H1 (cell line): ENCODE measurements at regions not wholly inside any gene's neighbourhood (a gene's known extent, or its start where the extent isn't known, plus 50 kb on each side); places are given as distances from the start of the nearest gene placed in this dataset.

Experiments
- CTCF ChIA-PET: fragments of 300-600 bp; sonication (Branson Sonifier 250); formaldehyde crosslinking; loops from one replicate; lab custom pipeline; 2021; ENCODE audit not compliant: partially characterized antibody; lab: Charles Lee
- POLR2A ChIA-PET: fragments of 300-600 bp; sonication (Branson Sonifier 250); formaldehyde crosslinking; loops from one replicate; lab custom pipeline; 2021; ENCODE audit warnings: inconsistent platforms; ENCODE audit not compliant: partially characterized antibody; lab: Charles Lee
- DNase-seq, 2 experiments: peaks; one replicate each; pipeline versions ENCODE4 v3.0.0 to v3.0.0-alpha.2; 2010 to 2022; ENCODE audit warnings: low spot score in 2 of 2, low read depth in 1 of 2, mixed read lengths in 1 of 2
- FAIRE-seq: peaks from 2 replicates; lab custom pipeline; 2011; peaks lifted over from hg19 to GRCh38; lab: Jason Lieb, UNC
- H2AFZ ChIP-seq: 2 replicates; pipeline ENCODE4 v1.8.1; 2012; ENCODE audit warnings: low read length, inconsistent platforms
- H2AK5ac ChIP-seq: 2 replicates; pipeline ENCODE4 v1.6.1; 2013; ENCODE audit warnings: low read depth, low read length
- H2BK120ac ChIP-seq: replicated peaks from 2 replicates; pipeline ENCODE3; 2013; ENCODE audit warnings: low read depth, low read length, inconsistent platforms
- H2BK12ac ChIP-seq: 2 replicates; pipeline ENCODE4 v1.6.1; 2013; ENCODE audit warnings: low read depth, low read length
- H2BK15ac ChIP-seq: 2 replicates; pipeline ENCODE4 v1.6.1; 2013; ENCODE audit warnings: low read length
- H2BK20ac ChIP-seq: 2 replicates; pipeline ENCODE4 v1.6.1; 2013; ENCODE audit warnings: low read length
- H2BK5ac ChIP-seq: 2 replicates; pipeline ENCODE4 v1.6.1; 2013; ENCODE audit warnings: low read depth, low read length
- H3K14ac ChIP-seq: 2 replicates; pipeline ENCODE4 v1.6.1; 2013; ENCODE audit warnings: inconsistent platforms; ENCODE audit not compliant: insufficient read length
- H3K18ac ChIP-seq: 2 replicates; pipeline ENCODE4 v1.6.1; 2013; ENCODE audit warnings: low read length; ENCODE audit errors: extremely low read depth
- H3K23ac ChIP-seq: 2 replicates; pipeline ENCODE4 v1.6.1; 2013; ENCODE audit warnings: inconsistent platforms; ENCODE audit not compliant: insufficient read length
- H3K23me2 ChIP-seq: 2 replicates; pipeline ENCODE4 v1.6.1; 2013; ENCODE audit warnings: low read depth, low read length
- H3K27ac ChIP-seq: 2 replicates; pipeline ENCODE4 v1.6.1; 2011; ENCODE audit warnings: low read depth, low read length, inconsistent platforms
- H3K27me3 ChIP-seq, 4 experiments: replicated peaks in 1 of 4; 1 replicate in 1 of 4; 2 replicates in 3 of 4; pipeline versions ENCODE4 v1.6.1 to v1.8.1; 2011 to 2013; ENCODE audit warnings: low read length in 3 of 4, mild to moderate bottlenecking in 3 of 4, inconsistent platforms in 2 of 4, mixed read lengths in 2 of 4, moderate library complexity in 1 of 4; ENCODE audit not compliant: control insufficient read depth in 3 of 4, insufficient read depth in 3 of 4; ENCODE audit errors: extremely low read depth in 1 of 4
- H3K36me3 ChIP-seq, 4 experiments: 2 replicates each; pipeline versions ENCODE4 v1.6.1 to v1.8.1; 2011 to 2013; ENCODE audit warnings: mild to moderate bottlenecking in 4 of 4, low read length in 3 of 4, moderate library complexity in 2 of 4, control low read depth in 1 of 4, inconsistent platforms in 1 of 4; ENCODE audit not compliant: insufficient read depth in 4 of 4, control insufficient read depth in 2 of 4
- H3K4ac ChIP-seq: replicated peaks from 2 replicates; pipeline ENCODE3; 2013; ENCODE audit warnings: low read length, low read depth, mixed read lengths, inconsistent platforms; ENCODE audit not compliant: insufficient read length
- H3K4me1 ChIP-seq, 4 experiments: replicated peaks in 1 of 4; 1 replicate in 1 of 4; 2 replicates in 3 of 4; pipeline versions ENCODE4 v1.6.1 to v1.8.1; 2011 to 2013; ENCODE audit warnings: low read length in 3 of 4, inconsistent platforms in 2 of 4, mixed read lengths in 1 of 4; ENCODE audit not compliant: insufficient read depth in 4 of 4, control insufficient read depth in 3 of 4
- H3K4me2 ChIP-seq, 2 experiments: 2 replicates each; pipeline versions ENCODE4 v1.6.1 to v1.8.1; 2011 to 2013; ENCODE audit warnings: low read depth in 2 of 2, low read length in 2 of 2, control low read depth in 1 of 2, inconsistent platforms in 1 of 2, mild to moderate bottlenecking in 1 of 2; ENCODE audit not compliant: insufficient read depth in 1 of 2
- H3K4me3 ChIP-seq, 4 experiments: fragments of 200-600, 300-600 bp in 1 of 4; sonication (generic), shearing (Covaris generic), sonication (Bioruptor Twin) in 1 of 4; 2 replicates each; pipeline versions ENCODE4 v1.5.1 to v1.8.1; 2011 to 2016; ENCODE audit warnings: low read length in 4 of 4, low read depth in 3 of 4, control low read depth in 2 of 4, inconsistent platforms in 2 of 4, mild to moderate bottlenecking in 2 of 4, mixed read lengths in 1 of 4, moderate library complexity in 1 of 4; ENCODE audit not compliant: insufficient read depth in 2 of 4; ENCODE audit errors: extremely low read depth in 1 of 4
- H3K56ac ChIP-seq: replicated peaks from 2 replicates; pipeline ENCODE3; 2013; ENCODE audit warnings: low read depth, mild to moderate bottlenecking, mixed read lengths, low read length, inconsistent platforms; ENCODE audit not compliant: insufficient read length
- H3K79me1 ChIP-seq: 2 replicates; pipeline ENCODE4 v1.6.1; 2013; ENCODE audit warnings: low read depth, low read length, control low read depth
- H3K79me2 ChIP-seq, 2 experiments: 2 replicates each; pipeline versions ENCODE4 v1.6.1 to v1.8.1; 2012 to 2013; ENCODE audit warnings: low read length in 2 of 2, mild to moderate bottlenecking in 2 of 2, inconsistent platforms in 1 of 2; ENCODE audit not compliant: insufficient read depth in 2 of 2, control insufficient read depth in 1 of 2
- H3K9ac ChIP-seq, 4 experiments: replicated peaks in 1 of 4; 1 replicate in 1 of 4; 2 replicates in 3 of 4; pipeline versions ENCODE4 v1.6.1 to v1.8.1; 2011 to 2013; ENCODE audit warnings: low read depth in 3 of 4, low read length in 3 of 4, control low read depth in 2 of 4, mild to moderate bottlenecking in 2 of 4, moderate library complexity in 2 of 4, inconsistent platforms in 1 of 4; ENCODE audit errors: extremely low read depth in 1 of 4
- H3K9me3 ChIP-seq, 2 experiments: 2 replicates each; pipeline versions ENCODE4 v1.6.1 to v1.8.1; 2012 to 2013; ENCODE audit warnings: mild to moderate bottlenecking in 2 of 2, moderate library complexity in 2 of 2, control low read depth in 1 of 2, inconsistent platforms in 1 of 2, low read depth in 1 of 2, low read length in 1 of 2, mixed read lengths in 1 of 2; ENCODE audit not compliant: insufficient read depth in 2 of 2
- H4K20me1 ChIP-seq, 2 experiments: replicated peaks in 1 of 2; 2 replicates each; pipeline versions ENCODE3 to v1.8.1; 2011 to 2013; ENCODE audit warnings: inconsistent platforms in 2 of 2, low read length in 2 of 2, mild to moderate bottlenecking in 1 of 2; ENCODE audit not compliant: insufficient read depth in 2 of 2, control insufficient read depth in 1 of 2
- H4K5ac ChIP-seq: 2 replicates; pipeline ENCODE4 v1.6.1; 2013; ENCODE audit warnings: low read length, low read depth, mixed read lengths, inconsistent platforms; ENCODE audit not compliant: insufficient read length
- H4K8ac ChIP-seq: 2 replicates; pipeline ENCODE4 v1.8.0; 2013; ENCODE audit warnings: mild to moderate bottlenecking, moderate library complexity, low read length, inconsistent platforms; ENCODE audit not compliant: insufficient read depth; ENCODE audit errors: extremely low read depth
- H4K91ac ChIP-seq: replicated peaks from 2 replicates; pipeline ENCODE3; 2013; ENCODE audit warnings: low read length, mixed read lengths, inconsistent platforms; ENCODE audit not compliant: insufficient read length
- BCL11A ChIP-seq, 2 experiments: IDR thresholded peaks; one replicate each; pipeline ENCODE4 v1.6.1; 2011; ENCODE audit warnings: low read depth in 2 of 2, low read length in 2 of 2, mild to moderate bottlenecking in 2 of 2
- CBX8 ChIP-seq: fragments of 300-800, 300-1000 bp; sonication (generic); IDR thresholded peaks from 2 replicates; pipeline ENCODE4 v1.7.1; 2016; ENCODE audit warnings: low read depth, low read length, borderline replicate concordance
- CEBPB ChIP-seq: IDR thresholded peaks from 2 replicates; pipeline ENCODE4 v1.6.1; 2012; ENCODE audit warnings: low read depth, low read length
- CTCF ChIP-seq, 3 experiments: IDR thresholded peaks; 1 replicate in 2 of 3; 2 replicates in 1 of 3; pipeline versions ENCODE4 v1.5.1 to v1.6.1; 2011; ENCODE audit warnings: low read length in 3 of 3, mild to moderate bottlenecking in 3 of 3, inconsistent platforms in 2 of 3, low read depth in 1 of 3, moderate library complexity in 1 of 3; ENCODE audit not compliant: insufficient read depth in 1 of 3; ENCODE audit errors: control extremely low read depth in 1 of 3
- EZH2 ChIP-seq: fragments of 200-600 bp; sonication (generic); IDR thresholded peaks from 2 replicates; pipeline ENCODE4 v1.7.1; 2012; ENCODE audit warnings: low read depth, mild to moderate bottlenecking, moderate library complexity, low read length, inconsistent platforms; ENCODE audit not compliant: severe bottlenecking
- GTF2F1 ChIP-seq: IDR thresholded peaks from 2 replicates; pipeline ENCODE4 v1.6.1; 2012; ENCODE audit warnings: low read depth, low read length, improper control_type of control experiment, borderline replicate concordance
- HDAC6 ChIP-seq: IDR thresholded peaks from one replicate; pipeline ENCODE4 v1.7.1; 2012; ENCODE audit warnings: low read depth, mild to moderate bottlenecking, inconsistent platforms, low read length, moderate library complexity
- SAP30 ChIP-seq: fragments of 300-600 bp; sonication (generic); IDR thresholded peaks from 2 replicates; pipeline ENCODE4 v1.7.1; 2012; ENCODE audit warnings: low read length, moderate library complexity, mild to moderate bottlenecking, inconsistent platforms; ENCODE audit not compliant: insufficient read depth, insufficient replicate concordance
- SIN3A ChIP-seq, 2 experiments: IDR thresholded peaks in 1 of 2; conservative IDR thresholded peaks in 1 of 2; 2 replicates each; pipeline ENCODE4 v1.6.1; 2011 to 2012; ENCODE audit warnings: low read length in 2 of 2, improper control_type of control experiment in 1 of 2, low read depth in 1 of 2, mild to moderate bottlenecking in 1 of 2
- SP4 ChIP-seq: IDR thresholded peaks from 2 replicates; pipeline ENCODE4 v1.6.1; 2012; ENCODE audit warnings: low read length, inconsistent platforms
- TCF12 ChIP-seq: IDR thresholded peaks from 2 replicates; pipeline ENCODE4 v1.6.1; 2011; ENCODE audit warnings: low read depth, mild to moderate bottlenecking, low read length

- Histone ChIP-seq H3K36me3 (no peaks in the 10 kb centered on the region), H2BK5ac (no peak overlapping the region), H3K56ac (no peak overlapping the region), H3K23ac (no peak overlapping the region), H2AFZ (no peak overlapping the region), H2BK20ac (no peak overlapping the region), H3K27ac (no peak overlapping the region), H4K5ac (no peak overlapping the region), H3K14ac (no peak overlapping the region), H3K9ac (no peak overlapping the region), H2AK5ac (no peak overlapping the region), H3K4me3 (no peak overlapping the region), H2BK15ac (no peak overlapping the region), H4K20me1 (no peaks in the 10 kb centered on the region), H3K23me2 (no peaks in the 10 kb centered on the region), H3K4me2 (no peak overlapping the region), H4K91ac (no peak overlapping the region), H3K4ac (no peak overlapping the region), H3K18ac (no peak overlapping the region), H3K9me3 (no peaks in the 10 kb centered on the region), H3K79me1 (no peaks in the 10 kb centered on the region), H3K4me1 (no peaks in the 10 kb centered on the region), H2BK120ac (no peak overlapping the region), H3K27me3 (no peaks in the 10 kb centered on the region), H2BK12ac (no peak overlapping the region), H4K8ac (no peak overlapping the region), H3K79me2 (no peaks in the 10 kb centered on the region)
- POLR2A ChIA-PET: no interaction called here
- DNase-seq (no peak), FAIRE-seq (no peak)
- CTCF ChIA-PET: interaction anchor here (0.9 kb wide), 1 partner anchor 249 kb away, joined by 3 read pairs; the partner anchor contains the start of gene C1orf94
- no peak for TF ChIP-seq TCF12
- TF ChIP-seq HDAC6: no peak
- TF ChIP-seq GTF2F1: no peak
- TF ChIP-seq EZH2: no peak
- no peak for TF ChIP-seq BCL11A (IDR thresholded peaks at IDR 0.05; ENCODE audit: low read depth in 2 of 2, low read length in 2 of 2)
- no peak for TF ChIP-seq SAP30
- no peak for TF ChIP-seq SIN3A (conservative IDR thresholded peaks at IDR 0.05 in 1 of 2, IDR thresholded peaks at IDR 0.05 in 1 of 2; ENCODE audit: low read depth in 1 of 2, low read length in 2 of 2)
- no peak for TF ChIP-seq CBX8
- no peak for TF ChIP-seq SP4
- TF ChIP-seq CEBPB: no peak
- TF ChIP-seq CTCF (IDR thresholded peaks at IDR 0.05; ENCODE audit: control extremely low read depth in 1 of 3, insufficient read depth in 1 of 3, low read depth in 1 of 3, low read length in 3 of 3): no peak
These were observed 249.7 kb downstream of the C1orf94 start for GRCh38 chr1:34426325-34426896.
